ENCODE measurements at regions not wholly inside any gene's neighbourhood (a gene's known extent, or its start where the extent isn't known, plus 50 kb on each side); places are given as distances from the start of the nearest gene placed in this dataset.

GRCh38 chr3:195005759-195006510 lies 265.0 kb downstream of the XXYLT1 start:
- DNase-seq (ENCODE audit: low read depth), result no peak

DNA sequence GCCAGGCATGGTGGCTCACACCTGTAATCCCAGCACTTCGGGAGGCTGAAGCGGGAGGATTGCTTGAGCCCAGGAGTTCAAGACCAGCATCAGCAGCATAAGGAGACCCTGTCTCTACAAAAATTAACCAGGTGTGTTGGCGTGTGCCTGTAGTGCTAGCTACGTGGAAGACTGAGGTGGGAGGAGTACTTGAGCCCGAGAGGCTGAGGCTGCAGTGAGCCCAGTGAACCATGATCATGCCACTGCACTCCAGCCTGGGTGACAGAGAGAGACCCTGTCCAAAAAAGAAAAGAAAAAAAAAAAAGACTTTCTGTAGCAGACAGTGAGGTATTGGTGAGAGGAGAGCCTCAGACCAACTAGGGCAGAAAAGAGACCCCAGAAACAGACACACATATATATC lies 263.8 kb downstream of the XXYLT1 start:
- no peak for DNase-seq (ENCODE audit: low read depth)

DNA sequence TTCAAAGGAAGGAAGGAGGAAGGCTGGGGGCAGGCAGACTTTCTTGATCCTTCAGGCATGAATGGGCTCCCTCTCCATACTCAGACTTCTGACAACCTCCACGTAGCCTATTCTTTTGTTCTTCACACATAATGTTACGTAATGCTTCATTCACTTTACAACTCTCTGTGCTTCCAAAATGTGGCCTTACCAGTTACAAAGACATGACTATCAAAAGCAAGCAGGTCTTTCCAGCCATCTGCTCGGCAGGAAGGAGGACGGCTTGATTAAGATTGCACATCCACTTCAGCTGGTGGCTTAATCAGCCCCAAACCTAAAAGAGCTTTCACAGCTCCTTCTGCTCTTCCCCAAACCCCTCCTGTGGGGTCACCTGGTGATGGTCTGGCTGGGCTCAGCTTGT lies 263.2 kb downstream of the XXYLT1 start:
- DNase-seq (ENCODE audit: low read depth), result no peak

GRCh38 chr3:195008816-195009215 lies 262.1 kb downstream of the XXYLT1 start:
- no peak for DNase-seq (ENCODE audit: low read depth)

DNA sequence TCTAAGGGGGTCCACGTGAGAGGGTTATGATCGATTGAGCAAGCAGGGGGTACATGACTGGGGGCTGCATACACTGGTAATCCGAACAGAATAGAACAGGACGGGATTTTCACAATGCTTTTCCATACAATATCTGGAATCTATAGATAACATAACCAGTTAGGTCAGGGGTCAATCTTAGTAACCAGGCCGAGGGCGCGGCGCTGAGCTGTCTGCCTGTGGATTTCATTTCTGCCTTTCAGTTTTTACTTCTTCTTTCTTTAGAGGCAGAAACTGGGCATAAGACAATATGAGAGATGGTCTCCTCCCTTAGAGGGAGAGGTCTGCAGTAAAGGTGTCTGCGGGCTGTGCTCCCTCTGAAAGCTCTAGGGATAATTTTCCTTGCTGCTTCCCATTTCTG lies 261.3 kb downstream of the XXYLT1 start:
- no peak for DNase-seq (ENCODE audit: low read depth)

- DNase-seq (ENCODE audit: low read depth), result no peak
These were observed 260.3 kb downstream of the XXYLT1 start for GRCh38 chr3:195010551-195011100.

DNA sequence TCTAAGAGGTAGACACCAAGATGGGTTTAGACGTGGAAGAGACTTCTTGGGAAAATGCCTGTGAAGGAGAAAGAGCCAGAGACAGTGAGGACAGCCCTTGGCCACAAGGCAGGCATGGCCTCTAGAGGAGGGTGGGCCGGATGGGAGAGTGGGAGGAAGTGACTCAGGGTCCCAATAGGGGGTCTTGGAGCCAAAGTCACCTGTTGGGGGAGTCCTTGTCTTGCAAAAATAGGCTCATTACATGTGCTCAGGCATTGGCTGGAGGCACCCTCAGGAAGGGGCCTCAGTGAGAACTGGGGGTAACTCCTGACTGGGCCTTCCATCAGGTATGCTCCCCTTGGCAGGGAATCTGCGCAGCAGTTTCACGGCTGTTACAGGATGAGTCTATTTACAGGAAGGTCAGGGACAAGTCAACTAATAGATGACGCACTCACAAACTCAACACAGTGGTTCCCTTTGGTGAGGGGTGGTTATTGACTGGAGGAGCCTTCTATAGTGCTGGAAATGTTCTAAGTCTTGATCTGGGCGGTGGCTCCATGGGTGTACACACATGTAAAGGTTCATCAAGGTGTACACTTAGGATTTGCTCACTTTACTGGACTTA lies 259.6 kb downstream of the XXYLT1 start:
- DNase-seq (ENCODE audit: low read depth), result no peak

- no peak for DNase-seq (ENCODE audit: low read depth)
These were observed 258.9 kb downstream of the XXYLT1 start for GRCh38 chr3:195012100-195012499.

- no peak for DNase-seq (ENCODE audit: low read depth)
These were observed 258.4 kb downstream of the XXYLT1 start for GRCh38 chr3:195012571-195012970.

DNA sequence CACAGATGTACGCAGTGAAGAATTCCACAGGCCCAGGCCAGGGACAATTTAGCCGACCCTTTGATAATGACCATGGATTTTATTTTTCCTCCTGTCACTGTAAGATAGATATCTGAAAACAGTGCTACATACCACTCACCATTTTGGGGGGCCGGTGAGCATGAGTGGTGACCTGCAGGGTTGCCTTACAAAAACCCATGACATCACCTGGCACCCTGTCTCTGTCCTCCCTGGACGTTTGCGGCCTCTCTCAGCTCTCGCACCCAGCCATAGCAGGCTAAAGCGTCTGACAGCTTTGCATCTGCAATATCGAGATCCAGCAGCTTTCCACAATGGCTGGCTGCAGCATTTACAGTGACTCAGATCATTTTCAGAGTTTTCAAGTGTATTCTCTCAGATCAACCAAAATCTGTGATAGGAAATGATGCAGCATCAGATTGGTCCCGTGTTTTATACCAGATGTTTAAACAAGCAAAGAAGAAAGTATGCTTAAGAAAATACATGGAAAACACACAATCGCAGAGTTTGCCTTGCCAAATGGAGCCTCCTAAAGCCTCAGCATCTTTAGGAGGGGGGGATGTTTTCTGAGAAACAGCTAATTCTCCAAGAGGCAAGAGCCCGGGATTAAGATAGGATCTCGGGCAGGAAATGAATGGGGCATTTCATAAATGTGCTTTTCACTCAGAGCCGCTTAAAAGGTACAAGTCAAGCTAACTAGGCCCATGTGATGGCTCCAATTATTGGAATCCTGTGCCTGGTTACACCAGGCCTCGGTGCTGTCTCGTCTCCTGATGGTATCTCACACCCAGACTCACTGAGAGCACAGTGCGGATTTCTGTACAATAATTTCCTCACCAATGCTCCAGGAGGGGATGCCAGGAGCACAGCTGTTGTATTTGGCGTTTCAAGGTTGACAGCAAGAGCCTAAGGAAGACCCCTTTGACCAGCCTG lies 257.3 kb downstream of the XXYLT1 start:
- DNase-seq (ENCODE audit: low read depth), result no peak

DNA sequence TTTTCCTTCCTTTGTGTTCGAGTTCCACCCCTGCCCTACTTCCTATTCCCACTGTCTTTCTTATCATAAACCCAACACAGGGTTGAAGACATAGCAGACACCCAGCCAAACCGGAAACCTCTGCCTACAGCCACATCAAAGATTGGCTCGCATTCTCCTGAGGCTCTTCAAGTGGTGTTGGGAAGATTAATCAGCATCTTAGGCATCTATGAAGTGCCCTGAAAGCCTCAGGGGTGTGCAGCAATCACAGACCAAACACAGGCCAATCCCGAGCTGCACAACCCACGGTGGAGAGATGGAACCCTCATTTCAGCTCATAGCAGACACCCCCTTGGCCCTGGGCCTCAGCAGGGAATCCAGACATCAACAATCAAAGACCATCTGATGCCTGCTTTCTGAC lies 255.9 kb downstream of the XXYLT1 start:
- no peak for DNase-seq (ENCODE audit: low read depth)

DNA sequence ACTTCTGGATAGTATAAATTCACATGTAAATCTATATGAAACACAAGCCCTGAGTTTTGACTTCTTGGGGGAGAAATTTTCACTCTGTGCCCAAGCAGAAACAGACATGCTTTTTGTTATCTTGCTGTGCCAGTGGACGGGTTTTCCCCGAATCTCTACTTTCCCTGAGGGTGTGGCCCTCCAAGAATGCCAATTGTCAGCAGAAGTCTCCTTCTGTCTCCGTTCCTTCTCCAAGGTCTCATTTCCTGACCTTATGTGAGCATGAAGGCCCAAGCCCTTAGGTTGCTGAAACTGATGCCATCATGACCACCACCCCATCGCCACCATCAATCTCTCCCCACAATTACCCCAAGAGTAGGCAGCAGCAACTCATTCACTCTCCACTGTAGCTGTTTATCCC lies 253.8 kb downstream of the XXYLT1 start:
- DNase-seq (ENCODE audit: low read depth), result no peak

Measured in myocyte (in vitro differentiated cells).